ENCODE measurements at regions not wholly inside any gene's neighbourhood (a gene's known extent, or its start where the extent isn't known, plus 50 kb on each side); places are given as distances from the start of the nearest gene placed in this dataset.

GRCh38 chr13:47226516-47226915 is 329.7 kb upstream of the HTR2A start:
- DNase-seq: no peak

- DNase-seq: no peak
Measured at GRCh38 chr13:47220453-47221140, 323.7 kb upstream of the HTR2A start.

GRCh38 chr13:47218611-47219010 is 321.8 kb upstream of the HTR2A start:
- DNase-seq: no peak

- DNase-seq: no peak
Measured at GRCh38 chr13:47216176-47216822, 319.4 kb upstream of the HTR2A start.

GRCh38 chr13:47215736-47216135 is 318.9 kb upstream of the HTR2A start:
- DNase-seq: no peak

- DNase-seq: no peak
Measured at GRCh38 chr13:47213047-47213446, 316.2 kb upstream of the HTR2A start.

GRCh38 chr13:47211106-47211505 is 314.3 kb upstream of the HTR2A start:
- no peak for DNase-seq

- no peak for DNase-seq
Measured at GRCh38 chr13:47206111-47206510, 309.3 kb upstream of the HTR2A start.

GRCh38 chr13:47190696-47191305 is 293.9 kb upstream of the HTR2A start:
- no peak for DNase-seq

- DNase-seq: no peak
Measured at GRCh38 chr13:47188802-47189201, 291.9 kb upstream of the HTR2A start.

- no peak for DNase-seq
Measured at GRCh38 chr13:47186471-47186870, 289.6 kb upstream of the HTR2A start.

GRCh38 chr13:47184321-47184720 is 287.5 kb upstream of the HTR2A start:
- no peak for DNase-seq

GRCh38 chr13:47179321-47179720 is 282.5 kb upstream of the HTR2A start:
- no peak for DNase-seq

GRCh38 chr13:47178090-47178950 is 281.5 kb upstream of the HTR2A start:
- DNase-seq: no peak

GRCh38 chr13:47175172-47175866 is 278.5 kb upstream of the HTR2A start:
- DNase-seq: no peak

- DNase-seq: no peak
Measured at GRCh38 chr13:47170971-47171370, 274.1 kb upstream of the HTR2A start.

GRCh38 chr13:47168618-47169017 is 271.8 kb upstream of the HTR2A start:
- no peak for DNase-seq

- DNase-seq: no peak
Measured at GRCh38 chr13:47168066-47168465, 271.2 kb upstream of the HTR2A start.

GRCh38 chr13:47166336-47166735 is 269.5 kb upstream of the HTR2A start:
- DNase-seq: no peak

GRCh38 chr13:47159853-47160550 is 263.1 kb upstream of the HTR2A start:
- DNase-seq: no peak

GRCh38 chr13:47158593-47158992 is 261.7 kb upstream of the HTR2A start:
- no peak for DNase-seq

- DNase-seq: no peak
Measured at GRCh38 chr13:47148543-47148942, 251.7 kb upstream of the HTR2A start.

All from CD4-positive, alpha-beta T cell treated with Interferon alpha-2 for 1 hour (primary cell).